ENCODE measurements at regions not wholly inside any gene's neighbourhood (a gene's known extent, or its start where the extent isn't known, plus 50 kb on each side); places are given as distances from the start of the nearest gene placed in this dataset.

- TF ChIP-seq CTCF (IDR thresholded peaks at IDR 0.05) (no peak), POLR2A (IDR thresholded peaks at IDR 0.05) (no peak)
Observed at GRCh38 chr11:115895594-115895993, 391.4 kb upstream of the CADM1 start.

Data from esophagus squamous epithelium (tissue), 4 donors.